ENCODE measurements at regions not wholly inside any gene's neighbourhood (a gene's known extent, or its start where the extent isn't known, plus 50 kb on each side); places are given as distances from the start of the nearest gene placed in this dataset.

- Histone ChIP-seq H2BK15ac (ENCODE audit: low read length) (no peak overlapping the region), H4K8ac (ENCODE audit: extremely low read depth, insufficient read depth, low read length) (no peak overlapping the region), H3K23ac (ENCODE audit: insufficient read length) (no peak overlapping the region), H3K56ac (replicated peaks; ENCODE audit: insufficient read length, low read depth, low read length) (no peak overlapping the region), H2BK5ac (ENCODE audit: low read depth, low read length) (no peak overlapping the region), H2BK12ac (ENCODE audit: low read depth, low read length) (no peak overlapping the region), H2AFZ (ENCODE audit: low read length) (no peak overlapping the region), H3K27me3 (replicated peaks in 1 of 4; ENCODE audit: control insufficient read depth in 3 of 4, extremely low read depth in 1 of 4, insufficient read depth in 3 of 4, low read length in 3 of 4) (no peaks in the 10 kb centered on the region), H3K4ac (replicated peaks; ENCODE audit: insufficient read length, low read depth, low read length) (no peak overlapping the region), H4K5ac (ENCODE audit: insufficient read length, low read depth, low read length) (no peak overlapping the region), H3K4me3 (ENCODE audit: extremely low read depth in 1 of 4, insufficient read depth in 2 of 4, low read depth in 3 of 4, low read length in 4 of 4) (no peak overlapping the region), H3K79me1 (ENCODE audit: low read depth, low read length) (no peaks in the 10 kb centered on the region; the same call in 1 of the 2 replicates), H3K27ac (ENCODE audit: low read depth, low read length) (no peak overlapping the region), H3K14ac (ENCODE audit: insufficient read length) (no peak overlapping the region), H4K20me1 (replicated peaks in 1 of 2; ENCODE audit: control insufficient read depth in 1 of 2, insufficient read depth in 2 of 2, low read length in 2 of 2) (no peaks in the 10 kb centered on the region), H3K23me2 (ENCODE audit: low read depth, low read length) (no peaks in the 10 kb centered on the region), H3K79me2 (ENCODE audit: control insufficient read depth in 1 of 2, insufficient read depth in 2 of 2, low read length in 2 of 2) (no peaks in the 10 kb centered on the region), H4K91ac (replicated peaks; ENCODE audit: insufficient read length, low read length) (no peak overlapping the region), H3K18ac (ENCODE audit: extremely low read depth, low read length) (no peak overlapping the region), H2AK5ac (ENCODE audit: low read depth, low read length) (no peak overlapping the region), H2BK20ac (ENCODE audit: low read length) (no peak overlapping the region), H3K9ac (replicated peaks in 1 of 4; ENCODE audit: extremely low read depth in 1 of 4, low read depth in 3 of 4, low read length in 3 of 4) (no peak overlapping the region), H3K4me2 (ENCODE audit: insufficient read depth in 1 of 2, low read depth in 2 of 2, low read length in 2 of 2) (no peak overlapping the region), H2BK120ac (replicated peaks; ENCODE audit: low read depth, low read length) (no peak overlapping the region), H3K4me1 (replicated peaks in 1 of 4; ENCODE audit: control insufficient read depth in 3 of 4, insufficient read depth in 4 of 4, low read length in 3 of 4) (no peaks in the 10 kb centered on the region), H3K9me3 (ENCODE audit: insufficient read depth in 2 of 2, low read depth in 1 of 2, low read length in 1 of 2) (peaks cover 16 to 23% of the 10 kb centered on the region in 2 experiments), H3K36me3 (ENCODE audit: control insufficient read depth in 2 of 4, insufficient read depth in 4 of 4, low read length in 3 of 4) (peaks cover 0 to 3% (median 0%) of the 10 kb centered on the region in 4 experiments; a peak in 1 of 8 replicates)
- DNase-seq (ENCODE audit: low read depth in 1 of 2, low spot score in 2 of 2) (no peak), FAIRE-seq (no peak)
- POLR2A ChIA-PET (ENCODE audit: partially characterized antibody) = no interaction called here
- TF ChIP-seq SP1 (IDR thresholded peaks at IDR 0.05; ENCODE audit: low read depth, low read length) (no peak), ATF3 (IDR thresholded peaks at IDR 0.05; ENCODE audit: insufficient read depth, low read depth, low read length) (no peak), HDAC2 (IDR thresholded peaks at IDR 0.05; ENCODE audit: borderline replicate concordance in 1 of 2, low read depth in 2 of 2, low read length in 2 of 2) (no peak), CHD1 (IDR thresholded peaks at IDR 0.05; ENCODE audit: low read depth, low read length) (no peak), CTBP2 (IDR thresholded peaks at IDR 0.05; ENCODE audit: borderline replicate concordance, insufficient read depth, insufficient read length, low read length) (no peak)
- CTCF ChIA-PET (ENCODE audit: partially characterized antibody) = interaction anchor here (0.7 kb wide), 1 partner anchor 32 kb away, joined by 3 read pairs; no protein-coding TSS in a partner anchor
- 92% methylated on average over 1 of the region's 1 CpG; no CpG with 5 or more reads in 1 of the 2 experiments for WGBS, 2 experiments (ENCODE audit: extremely low coverage in 1 of 2, insufficient coverage in 1 of 2, insufficient read length in 1 of 2, insufficient replicate concordance in 2 of 2, low coverage in 1 of 2, low lambda C conversion rate in 2 of 2, missing lambda C conversion rate in 1 of 2)
Measured at GRCh38 chr12:61667676-61668075, 592.5 kb upstream of the USP15 start.
